HG03342 (cell line): ENCODE measurements at regions not wholly inside any gene's neighbourhood (a gene's known extent, or its start where the extent isn't known, plus 50 kb on each side); places are given as distances from the start of the nearest gene placed in this dataset.

Experiments used
- ATAC-seq: cut with Tn5 transposase; IDR thresholded peaks from one replicate; pipeline ENCODE4 v1.9.1; 2021; ENCODE audit warnings: mild to moderate bottlenecking, moderate library complexity; ENCODE audit not compliant: unreplicated experiment

DNA sequence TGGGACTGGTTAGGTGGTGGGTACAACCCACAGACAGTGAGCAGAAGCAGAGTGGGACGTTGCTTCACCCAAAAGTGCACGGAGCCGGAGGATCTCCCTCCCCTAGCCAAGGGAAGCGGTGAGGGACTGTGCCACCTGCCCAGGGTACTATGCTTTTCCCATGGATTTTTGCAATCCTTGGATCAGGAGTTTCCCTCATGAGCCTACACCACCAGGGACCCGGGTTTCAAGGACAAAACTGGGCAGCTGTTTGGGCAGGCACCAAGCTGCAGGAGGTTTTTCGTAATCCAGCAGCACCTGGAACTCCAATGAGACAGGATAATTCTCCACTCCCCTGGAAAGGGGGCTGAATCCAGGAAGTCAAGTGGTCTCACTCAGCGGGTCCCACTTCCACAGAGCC lies 209.1 kb upstream of the CXCL12 start:
- no peak for ATAC-seq

DNA sequence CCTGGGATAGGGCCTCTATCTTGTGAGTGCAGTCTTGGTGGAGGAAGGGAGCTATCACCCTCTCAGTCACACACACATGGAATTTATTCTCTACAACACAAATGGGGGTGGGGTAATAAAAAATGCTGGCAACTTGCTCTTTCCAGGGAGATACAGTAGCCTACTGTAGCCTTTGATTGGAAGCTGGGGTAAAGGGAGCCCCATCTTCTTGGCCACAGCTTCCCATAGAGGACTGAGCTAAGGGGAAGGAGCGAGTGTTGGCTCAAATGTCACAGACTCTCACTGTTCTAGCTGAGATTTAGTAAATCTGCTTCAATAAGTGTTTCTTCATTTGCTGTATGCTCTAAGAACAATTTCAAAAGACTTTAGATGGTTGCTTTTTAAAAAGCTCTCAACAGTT lies 222.2 kb upstream of the CXCL12 start:
- no peak for ATAC-seq

DNA sequence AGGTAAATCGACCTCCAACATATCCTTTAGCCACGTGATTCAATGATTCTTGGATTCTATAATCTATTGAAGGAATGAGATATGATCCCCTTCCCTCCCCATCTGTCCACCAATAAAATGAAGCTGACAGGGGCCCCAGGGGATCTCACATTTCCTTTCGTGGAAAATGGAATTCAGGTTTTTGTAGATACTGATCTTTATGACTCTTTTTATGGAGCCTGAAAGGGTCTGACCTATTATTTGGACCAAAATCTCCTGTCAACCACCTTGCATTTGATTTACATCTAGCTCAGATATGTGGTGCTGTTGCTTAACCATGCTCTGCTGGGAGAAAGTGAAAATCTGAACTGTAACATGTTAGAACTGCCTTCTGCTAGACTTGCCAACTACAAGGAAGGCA lies 234.0 kb upstream of the CXCL12 start:
- ATAC-seq: no peak

DNA sequence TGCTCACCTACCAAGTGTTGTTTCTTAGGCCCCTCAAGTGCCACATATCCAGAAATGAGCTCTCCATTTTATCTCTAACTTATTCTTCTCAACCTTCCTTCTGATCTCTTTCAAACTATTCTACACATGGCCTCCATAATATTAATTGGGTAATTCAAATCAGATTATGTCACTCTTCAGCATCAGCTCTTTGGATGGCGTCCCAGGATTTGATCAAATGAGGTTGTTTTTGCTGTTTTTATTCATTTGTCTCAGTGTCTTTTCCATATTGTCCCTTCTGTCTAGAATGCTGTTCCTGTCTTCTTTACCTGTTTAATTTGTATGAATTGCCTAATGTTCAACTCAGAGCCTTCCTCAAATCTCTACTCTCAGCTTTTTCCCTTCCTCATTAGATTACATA lies 234.6 kb upstream of the CXCL12 start:
- ATAC-seq: no peak

DNA sequence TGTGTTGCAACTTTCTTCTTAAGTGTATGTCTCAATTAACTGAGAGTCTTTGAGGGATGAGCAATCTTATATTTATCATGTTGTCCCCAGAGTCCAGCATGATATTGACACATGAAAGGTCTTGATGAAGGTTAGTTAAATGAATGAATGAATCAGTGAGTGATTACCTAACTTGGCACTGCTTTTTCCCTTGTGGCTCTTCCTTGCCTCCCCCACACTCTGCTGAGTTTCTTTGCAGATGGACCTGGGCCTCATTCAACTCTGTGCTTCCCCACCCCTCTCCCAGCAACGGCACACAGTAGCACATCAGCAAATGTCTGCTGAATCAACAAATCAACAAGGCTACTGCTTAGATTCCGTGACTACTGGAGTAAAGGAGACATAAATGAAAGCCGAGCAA lies 235.1 kb upstream of the CXCL12 start:
- ATAC-seq: no peak

- ATAC-seq: no peak
Measured at GRCh38 chr10:44627591-44628354, 242.9 kb upstream of the CXCL12 start.

DNA sequence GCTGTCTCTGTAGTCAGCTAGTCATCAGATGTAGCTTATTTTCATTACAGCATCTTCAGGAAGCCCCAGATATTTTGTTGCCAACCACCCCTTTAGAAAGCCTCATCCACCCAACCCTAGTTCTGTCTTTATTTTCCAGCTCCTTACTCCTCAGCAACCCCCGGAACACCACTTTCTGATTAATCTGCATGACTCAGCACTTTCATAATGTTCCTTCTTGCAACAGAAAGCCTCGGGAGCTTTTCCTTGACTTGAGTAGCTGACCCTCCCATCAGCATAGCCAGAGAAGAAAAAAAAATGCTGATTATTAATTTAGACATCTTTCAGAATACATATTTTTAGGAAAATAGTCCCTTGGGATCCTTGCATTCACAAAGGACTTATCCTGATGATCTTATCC lies 244.0 kb upstream of the CXCL12 start:
- ATAC-seq: no peak

- ATAC-seq: no peak
Measured at GRCh38 chr10:44635176-44635575, 250.3 kb upstream of the CXCL12 start.

DNA sequence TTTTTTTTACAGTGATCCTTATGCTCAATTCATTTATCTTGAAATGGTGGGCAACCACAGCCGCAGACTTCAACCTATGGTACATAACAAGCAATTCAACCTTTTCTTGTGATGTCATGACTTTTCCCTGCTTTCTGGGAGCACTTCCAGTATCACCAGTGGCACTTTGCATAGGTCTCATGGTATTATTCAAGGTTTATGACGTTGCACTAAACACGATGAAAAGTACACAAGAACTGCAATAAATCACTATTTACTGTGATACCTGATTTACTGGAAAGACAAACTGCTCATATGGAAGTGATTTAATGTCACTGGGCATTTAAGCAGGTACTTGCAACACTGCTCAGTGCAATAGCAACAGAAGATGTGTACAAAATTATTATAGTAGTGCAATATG lies 251.7 kb upstream of the CXCL12 start:
- ATAC-seq: no peak

- ATAC-seq: no peak
Measured at GRCh38 chr10:44640429-44640828, 255.5 kb upstream of the CXCL12 start.

DNA sequence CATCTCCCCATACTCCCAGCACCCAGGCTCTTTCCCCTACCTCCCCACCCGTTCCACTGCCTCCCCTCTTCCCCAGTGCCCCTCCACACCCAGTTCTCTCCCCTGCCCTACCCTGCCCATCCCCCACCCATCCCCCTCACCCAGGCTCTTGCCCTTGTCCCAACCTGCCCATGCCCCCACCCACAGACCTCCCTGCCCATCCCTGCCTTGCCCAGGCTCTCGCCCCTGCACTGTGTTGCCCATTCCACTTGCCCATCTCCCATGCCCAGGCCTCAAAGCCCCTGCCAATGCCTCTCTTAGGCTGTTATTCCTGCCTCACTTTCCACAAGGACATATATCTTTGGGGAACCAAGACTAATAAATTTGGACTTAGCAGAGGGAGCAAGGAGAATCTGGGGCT lies 262.6 kb upstream of the CXCL12 start:
- ATAC-seq: no peak

GRCh38 chr10:44647877-44648542 lies 263.1 kb upstream of the CXCL12 start:
- ATAC-seq: peak; percentile 61

DNA sequence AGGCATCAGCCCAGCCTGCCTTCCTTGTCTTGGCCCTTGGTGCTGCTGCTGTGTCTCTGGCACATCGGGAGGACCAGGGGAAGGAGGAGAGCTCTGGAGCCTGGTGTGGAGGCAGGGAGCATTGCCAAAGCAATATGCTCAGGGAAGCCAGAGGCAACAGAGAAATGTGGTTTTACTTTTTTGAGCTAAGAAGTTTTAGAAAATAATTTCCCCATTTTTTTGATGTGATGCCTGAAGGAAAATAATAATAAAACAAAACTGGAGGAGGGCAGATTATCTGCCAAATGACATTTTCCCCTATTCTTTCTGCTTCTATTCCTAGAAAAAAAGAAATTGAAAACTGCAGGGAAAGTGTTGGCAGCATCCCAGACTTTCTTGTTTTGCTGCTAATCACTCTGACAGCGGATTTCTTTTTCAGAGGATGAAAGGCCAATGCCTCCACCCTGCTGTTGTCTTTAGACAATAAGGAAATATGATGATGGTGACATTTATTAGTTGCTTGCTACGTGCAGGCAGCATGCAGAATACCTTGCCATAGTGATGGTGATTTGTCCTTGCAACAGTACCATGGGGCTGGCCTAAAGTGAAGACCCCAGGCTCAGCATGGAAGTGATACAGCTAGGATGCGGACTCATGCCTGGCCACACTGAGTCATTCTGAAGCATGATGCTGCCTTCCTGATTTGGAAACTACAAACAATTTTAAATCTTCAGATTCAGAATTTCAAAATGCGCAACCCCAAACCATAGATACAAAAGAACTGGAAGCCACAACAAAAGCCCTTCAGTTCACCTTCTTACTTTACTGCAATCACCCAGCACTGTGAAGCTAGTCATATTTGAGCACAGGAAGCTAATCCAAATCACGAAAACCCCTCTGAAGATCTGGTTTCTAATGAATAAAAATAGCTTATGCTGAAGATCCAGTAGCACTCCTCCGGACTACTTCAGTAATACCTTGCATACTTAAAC lies 260.2 kb upstream of the TMEM72 start:
- no peak for ATAC-seq

DNA sequence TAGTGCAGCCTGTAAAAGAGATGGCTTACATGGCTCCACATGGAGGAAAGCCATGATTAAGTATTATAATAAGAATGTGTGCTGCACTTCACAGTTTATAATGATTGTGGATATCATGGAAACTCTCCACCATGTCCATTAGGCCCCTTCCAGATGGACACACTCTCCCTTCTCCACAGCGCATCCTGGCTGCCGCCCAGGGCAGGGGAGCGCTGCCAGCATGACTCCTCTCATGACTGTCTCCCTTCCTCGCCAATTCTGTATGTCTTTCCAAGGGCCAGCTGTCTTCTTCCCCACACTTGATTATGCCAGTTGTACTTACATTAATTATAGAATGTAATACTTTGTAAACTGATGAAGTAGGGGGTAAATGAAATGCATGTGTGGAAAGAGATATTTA lies 259.3 kb upstream of the TMEM72 start:
- no peak for ATAC-seq

DNA sequence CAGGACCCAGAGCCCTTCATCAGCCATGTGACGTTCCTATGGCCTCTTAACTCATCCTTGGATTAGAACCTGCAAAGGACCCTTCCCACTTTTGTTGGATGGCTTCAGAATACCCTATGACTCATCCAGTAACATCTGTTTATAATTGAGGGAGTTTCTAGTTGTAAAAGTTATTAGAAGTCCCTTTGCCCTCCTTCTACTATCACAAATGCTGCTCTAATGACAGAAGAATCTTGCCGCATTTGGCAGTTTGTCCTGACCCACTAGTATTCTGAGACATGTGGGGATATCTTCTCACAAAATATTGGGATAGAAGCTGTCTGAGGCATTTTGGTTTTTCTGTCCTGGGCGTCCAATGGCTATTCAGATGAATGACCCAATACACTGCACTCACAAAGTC lies 251.8 kb upstream of the TMEM72 start:
- ATAC-seq: no peak

GRCh38 chr10:44660271-44660670 lies 250.9 kb upstream of the TMEM72 start:
- ATAC-seq: no peak

DNA sequence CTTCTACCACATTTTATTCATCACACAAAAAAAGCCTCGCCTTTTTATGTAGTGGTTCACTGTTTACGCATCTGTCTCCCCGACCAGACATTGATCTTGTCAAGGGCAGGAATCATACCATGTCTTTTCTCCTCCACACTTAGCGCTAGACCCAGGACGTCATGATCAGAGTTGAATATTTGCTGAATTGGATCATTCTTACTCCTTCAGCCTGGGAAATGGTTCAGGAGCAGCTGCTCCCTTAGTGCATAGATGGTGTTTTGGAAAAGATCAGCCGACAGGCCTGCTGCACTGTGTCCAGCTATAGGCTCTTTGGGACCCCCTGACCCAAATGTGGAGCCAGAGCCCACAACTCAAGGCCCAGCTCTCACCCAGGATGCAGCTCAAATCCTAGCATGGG lies 249.1 kb upstream of the TMEM72 start:
- ATAC-seq: no peak

DNA sequence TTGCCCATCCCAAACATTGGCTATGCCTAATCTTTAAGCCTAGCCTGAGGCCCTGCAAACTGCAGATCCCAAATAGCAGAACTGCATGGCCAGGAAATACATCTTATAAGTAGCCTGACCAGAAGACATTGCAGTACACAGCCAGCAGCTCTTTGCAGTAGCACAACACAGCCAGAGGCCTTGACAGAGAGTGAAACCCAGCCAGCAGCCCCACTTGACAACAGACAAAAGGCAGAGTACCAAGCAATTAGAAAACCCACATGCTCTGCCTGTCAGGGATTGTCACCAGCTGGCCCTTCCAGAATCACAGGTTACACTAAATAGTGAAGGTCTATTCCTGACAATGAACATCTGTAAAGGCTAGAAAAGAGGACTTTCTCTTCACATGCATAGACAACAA lies 242.8 kb upstream of the TMEM72 start:
- no peak for ATAC-seq

GRCh38 chr10:44671319-44671718 lies 239.8 kb upstream of the TMEM72 start:
- no peak for ATAC-seq

DNA sequence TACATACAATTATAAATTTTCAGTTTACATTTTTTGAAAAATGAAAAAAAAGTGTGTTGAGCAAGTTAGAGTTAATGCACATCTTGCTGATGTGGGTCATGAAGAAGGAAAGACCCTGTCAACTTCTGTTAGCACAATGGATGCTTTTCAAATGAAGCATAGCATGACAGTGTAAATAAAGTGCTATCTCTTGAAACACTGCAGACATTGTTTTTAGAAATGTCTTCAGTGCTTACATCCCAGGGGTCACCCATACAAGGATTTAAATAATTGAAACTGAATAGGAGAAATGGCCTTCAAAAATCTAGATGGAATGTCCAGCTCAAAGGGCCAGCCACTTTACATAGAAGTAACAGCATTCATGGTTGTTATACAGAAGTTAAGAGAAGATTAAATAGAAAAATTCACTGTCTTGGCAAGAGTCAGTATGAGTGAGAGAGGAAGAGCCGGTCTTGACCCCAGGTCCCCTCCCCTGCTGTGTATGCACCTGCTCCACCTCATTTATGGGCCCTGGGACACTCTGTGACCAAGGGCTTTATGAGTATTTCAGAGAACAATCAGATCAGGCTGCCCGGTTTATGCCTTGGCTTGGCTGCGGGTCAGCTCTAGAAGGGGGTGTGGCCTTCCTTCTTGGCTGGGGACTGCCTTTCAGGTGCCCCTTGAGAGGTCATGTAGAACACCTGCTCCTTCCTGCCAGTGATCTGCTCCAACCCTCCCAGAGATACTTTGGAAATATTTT lies 237.7 kb upstream of the TMEM72 start:
- ATAC-seq: no peak
